SJCRH30 (cell line): ENCODE measurements at regions not wholly inside any gene's neighbourhood (a gene's known extent, or its start where the extent isn't known, plus 50 kb on each side); places are given as distances from the start of the nearest gene placed in this dataset.

Experiments used
- DNase-seq, 2 experiments: peaks; one replicate each; pipeline ENCODE4 v3.0.0-alpha.2; 2015 to 2020
- H3K27ac ChIP-seq: fragments of 250-450 bp; sonication (Bioruptor Pico); 2 replicates; pipeline ENCODE4 v1.5.1; 2020; ENCODE audit warnings: mild to moderate bottlenecking, moderate library complexity
- H3K27me3 ChIP-seq: fragments of 250-450 bp; sonication (Bioruptor Pico); 2 replicates; pipeline ENCODE4 v1.5.1; 2020; ENCODE audit warnings: mild to moderate bottlenecking, moderate library complexity
- H3K36me3 ChIP-seq: fragments of 250-450 bp; sonication (Bioruptor Pico); 2 replicates; pipeline ENCODE4 v1.5.1; 2020; ENCODE audit warnings: mild to moderate bottlenecking, moderate library complexity
- H3K4me1 ChIP-seq: fragments of 250-450 bp; sonication (Bioruptor Pico); 2 replicates; pipeline ENCODE4 v1.5.1; 2020; ENCODE audit warnings: mild to moderate bottlenecking, moderate library complexity
- H3K4me3 ChIP-seq: fragments of 250-450 bp; sonication (Bioruptor Pico); 2 replicates; pipeline ENCODE4 v1.5.1; 2020; ENCODE audit warnings: mild to moderate bottlenecking, moderate library complexity
- H3K9me3 ChIP-seq: fragments of 250-450 bp; sonication (Bioruptor Pico); replicated peaks from 2 replicates; pipeline ENCODE4 v1.5.1; 2020; ENCODE audit warnings: mild to moderate bottlenecking, moderate library complexity

- Histone ChIP-seq H3K27me3 (no peaks in the 10 kb centered on the region), H3K4me1 (no peaks in the 10 kb centered on the region), H3K36me3 (no peaks in the 10 kb centered on the region), H3K9me3 (no peaks in the 10 kb centered on the region), H3K27ac (no peak overlapping the region), H3K4me3 (no peak overlapping the region)
- peak in 1 of 2 experiments; percentile 10 for DNase-seq
Observed at GRCh38 chr7:123401295-123401694, 133.1 kb downstream of the IQUB start.

- no peaks in the 10 kb centered on the region for H3K9me3 ChIP-seq
Observed at GRCh38 chr7:123400196-123400595, 134.2 kb downstream of the IQUB start.

GRCh38 chr7:123398921-123399320 lies 135.5 kb downstream of the IQUB start:
- no peak overlapping the region for H3K4me3 ChIP-seq
- no peak for DNase-seq
- no peaks in the 10 kb centered on the region for H3K36me3 ChIP-seq
- H3K9me3 ChIP-seq: no peaks in the 10 kb centered on the region
- no peaks in the 10 kb centered on the region for H3K4me1 ChIP-seq
- no peak overlapping the region for H3K27ac ChIP-seq
- no peaks in the 10 kb centered on the region for H3K27me3 ChIP-seq

More at GRCh38 chr7:123400196-123400595, 134.2 kb downstream of the IQUB start:
- Histone ChIP-seq H3K27me3 (no peaks in the 10 kb centered on the region), H3K4me1 (no peaks in the 10 kb centered on the region), H3K36me3 (no peaks in the 10 kb centered on the region), H3K27ac (no peak overlapping the region), H3K4me3 (no peak overlapping the region)
- DNase-seq: no peak

GRCh38 chr7:123397746-123398338 lies 136.6 kb downstream of the IQUB start:
- Histone ChIP-seq H3K27me3 (no peaks in the 10 kb centered on the region), H3K4me1 (no peaks in the 10 kb centered on the region), H3K9me3 (no peaks in the 10 kb centered on the region), H3K27ac (no peak overlapping the region), H3K4me3 (no peak overlapping the region), H3K36me3 (no peaks in the 10 kb centered on the region)
- DNase-seq: peak in 1 of 2 experiments; percentile 8

GRCh38 chr7:123393623-123394022 lies 140.8 kb downstream of the IQUB start:
- no peaks in the 10 kb centered on the region; the same call in 1 of the 2 replicates for H3K9me3 ChIP-seq
- H3K4me1 ChIP-seq: no peaks in the 10 kb centered on the region

GRCh38 chr7:123372368-123372767 lies 162.0 kb downstream of the IQUB start:
- no peaks in the 10 kb centered on the region for H3K4me1 ChIP-seq
- H3K4me3 ChIP-seq: no peak overlapping the region
- no peaks in the 10 kb centered on the region for H3K27me3 ChIP-seq
- H3K27ac ChIP-seq: no peak overlapping the region
- no peaks in the 10 kb centered on the region for H3K9me3 ChIP-seq
- no peaks in the 10 kb centered on the region for H3K36me3 ChIP-seq
- DNase-seq: no peak

More at GRCh38 chr7:123393623-123394022, 140.8 kb downstream of the IQUB start:
- Histone ChIP-seq H3K36me3 (no peaks in the 10 kb centered on the region), H3K4me3 (no peak overlapping the region), H3K27me3 (no peaks in the 10 kb centered on the region), H3K27ac (no peak overlapping the region)
- DNase-seq: no peak

GRCh38 chr7:123367484-123368122 lies 166.8 kb downstream of the IQUB start:
- DNase-seq: peak; percentile 28 to 64
- no peaks in the 10 kb centered on the region for H3K9me3 ChIP-seq
- H3K4me1 ChIP-seq: no peaks in the 10 kb centered on the region
- H3K4me3 ChIP-seq: no peak overlapping the region
- no peaks in the 10 kb centered on the region for H3K36me3 ChIP-seq
- H3K27me3 ChIP-seq: no peaks in the 10 kb centered on the region
- H3K27ac ChIP-seq: no peak overlapping the region

- Histone ChIP-seq H3K9me3 (no peaks in the 10 kb centered on the region), H3K4me3 (no peak overlapping the region), H3K27me3 (no peaks in the 10 kb centered on the region), H3K36me3 (no peaks in the 10 kb centered on the region), H3K27ac (no peak overlapping the region), H3K4me1 (no peaks in the 10 kb centered on the region)
- DNase-seq: peak in 1 of 2 experiments; percentile 21
Observed at GRCh38 chr7:123367031-123367430, 167.3 kb upstream of the SLC13A1 start.

GRCh38 chr7:123366626-123367025 lies 166.9 kb upstream of the SLC13A1 start:
- H3K4me1 ChIP-seq: no peaks in the 10 kb centered on the region
- DNase-seq: no peak
- H3K27ac ChIP-seq: no peak overlapping the region
- no peaks in the 10 kb centered on the region for H3K9me3 ChIP-seq
- H3K4me3 ChIP-seq: no peak overlapping the region
- H3K27me3 ChIP-seq: no peaks in the 10 kb centered on the region
- H3K36me3 ChIP-seq: no peaks in the 10 kb centered on the region

GRCh38 chr7:123360631-123361030 lies 160.9 kb upstream of the SLC13A1 start:
- Histone ChIP-seq H3K4me3 (no peak overlapping the region), H3K9me3 (no peaks in the 10 kb centered on the region), H3K27me3 (no peaks in the 10 kb centered on the region), H3K27ac (no peak overlapping the region), H3K4me1 (no peaks in the 10 kb centered on the region), H3K36me3 (no peaks in the 10 kb centered on the region)
- no peak for DNase-seq

- no peaks in the 10 kb centered on the region for H3K27me3 ChIP-seq
- no peaks in the 10 kb centered on the region for H3K9me3 ChIP-seq
- no peaks in the 10 kb centered on the region for H3K36me3 ChIP-seq
- H3K4me3 ChIP-seq: no peak overlapping the region
- DNase-seq: peak in 1 of 2 experiments; percentile 13
- no peak overlapping the region for H3K27ac ChIP-seq
- H3K4me1 ChIP-seq: no peaks in the 10 kb centered on the region
Observed at GRCh38 chr7:123355576-123356190, 155.9 kb upstream of the SLC13A1 start.

GRCh38 chr7:123352973-123353372 lies 153.2 kb upstream of the SLC13A1 start:
- no peak overlapping the region for H3K27ac ChIP-seq
- H3K27me3 ChIP-seq: no peaks in the 10 kb centered on the region
- H3K4me3 ChIP-seq: no peak overlapping the region
- no peaks in the 10 kb centered on the region for H3K36me3 ChIP-seq
- H3K9me3 ChIP-seq: no peaks in the 10 kb centered on the region
- no peak for DNase-seq
- H3K4me1 ChIP-seq: no peaks in the 10 kb centered on the region

GRCh38 chr7:123351516-123352505 lies 152.0 kb upstream of the SLC13A1 start:
- Histone ChIP-seq H3K9me3 (no peaks in the 10 kb centered on the region), H3K4me1 (no peaks in the 10 kb centered on the region), H3K36me3 (no peaks in the 10 kb centered on the region), H3K27me3 (no peaks in the 10 kb centered on the region), H3K4me3 (no peak overlapping the region), H3K27ac (no peak overlapping the region)
- peak in 1 of 2 experiments; percentile 26 for DNase-seq

GRCh38 chr7:123351027-123351426 lies 151.3 kb upstream of the SLC13A1 start:
- H3K4me1 ChIP-seq: no peaks in the 10 kb centered on the region
- H3K36me3 ChIP-seq: no peaks in the 10 kb centered on the region
- no peaks in the 10 kb centered on the region for H3K27me3 ChIP-seq
- no peaks in the 10 kb centered on the region for H3K9me3 ChIP-seq
- no peak for DNase-seq
- no peak overlapping the region for H3K4me3 ChIP-seq
- H3K27ac ChIP-seq: no peak overlapping the region
